Middle frontal gyrus (tissue), 1 donor: ENCODE measurements at regions not wholly inside any gene's neighbourhood (a gene's known extent, or its start where the extent isn't known, plus 50 kb on each side); places are given as distances from the start of the nearest gene placed in this dataset.
"Not testable (repeated sequence)": the region's sequence is repeated elsewhere in the genome, so short reads cannot be mapped to it uniquely, and the experiment has no call there.

Source experiments
- DNase-seq: peaks from one replicate; pipeline ENCODE4 v3.0.0-alpha.2; 2015; ENCODE audit warnings: low spot score; ENCODE audit errors: extremely low spot score

- no peak for DNase-seq
These were observed 108.7 kb upstream of the LRFN2 start for GRCh38 chr6:40695750-40696415.

- DNase-seq, result no peak
These were observed 108.0 kb upstream of the LRFN2 start for GRCh38 chr6:40695114-40695513.

- no peak for DNase-seq
These were observed 106.6 kb upstream of the LRFN2 start for GRCh38 chr6:40693768-40694167.

GRCh38 chr6:40692337-40692736 is 105.2 kb upstream of the LRFN2 start:
- no peak for DNase-seq

- no peak for DNase-seq
These were observed 102.0 kb upstream of the LRFN2 start for GRCh38 chr6:40689185-40689584.

GRCh38 chr6:40688214-40688761 is 101.1 kb upstream of the LRFN2 start:
- DNase-seq, result no peak

GRCh38 chr6:40685862-40686261 is 98.7 kb upstream of the LRFN2 start:
- no peak for DNase-seq

- no peak for DNase-seq
These were observed 94.5 kb upstream of the LRFN2 start for GRCh38 chr6:40681622-40682021.

- DNase-seq, result no peak
These were observed 91.8 kb upstream of the LRFN2 start for GRCh38 chr6:40678941-40679340.

- no peak for DNase-seq
These were observed 87.0 kb upstream of the LRFN2 start for GRCh38 chr6:40674170-40674569.

- no peak for DNase-seq
These were observed 84.9 kb upstream of the LRFN2 start for GRCh38 chr6:40672087-40672486.

GRCh38 chr6:40671694-40672050 is 84.5 kb upstream of the LRFN2 start:
- no peak for DNase-seq

- DNase-seq, result no peak
These were observed 84.0 kb upstream of the LRFN2 start for GRCh38 chr6:40671001-40671693.

- no peak for DNase-seq
These were observed 82.2 kb upstream of the LRFN2 start for GRCh38 chr6:40669343-40669742.

GRCh38 chr6:40668203-40668602 is 81.0 kb upstream of the LRFN2 start:
- no peak for DNase-seq

- DNase-seq, result no peak
These were observed 79.4 kb upstream of the LRFN2 start for GRCh38 chr6:40666530-40666929.

GRCh38 chr6:40661726-40662125 is 74.6 kb upstream of the LRFN2 start:
- DNase-seq, result no peak

GRCh38 chr6:40656772-40657171 is 69.6 kb upstream of the LRFN2 start:
- not testable (repeated sequence) for DNase-seq

- DNase-seq, result no peak
These were observed 67.7 kb upstream of the LRFN2 start for GRCh38 chr6:40654828-40655227.

GRCh38 chr6:40645043-40645442 is 57.9 kb upstream of the LRFN2 start:
- DNase-seq, result no peak

- DNase-seq, result no peak
These were observed 55.7 kb upstream of the LRFN2 start for GRCh38 chr6:40642837-40643236.

- no peak for DNase-seq
These were observed 55.0 kb upstream of the LRFN2 start for GRCh38 chr6:40642190-40642589.
